ENCODE measurements at regions not wholly inside any gene's neighbourhood (a gene's known extent, or its start where the extent isn't known, plus 50 kb on each side); places are given as distances from the start of the nearest gene placed in this dataset.

DNA sequence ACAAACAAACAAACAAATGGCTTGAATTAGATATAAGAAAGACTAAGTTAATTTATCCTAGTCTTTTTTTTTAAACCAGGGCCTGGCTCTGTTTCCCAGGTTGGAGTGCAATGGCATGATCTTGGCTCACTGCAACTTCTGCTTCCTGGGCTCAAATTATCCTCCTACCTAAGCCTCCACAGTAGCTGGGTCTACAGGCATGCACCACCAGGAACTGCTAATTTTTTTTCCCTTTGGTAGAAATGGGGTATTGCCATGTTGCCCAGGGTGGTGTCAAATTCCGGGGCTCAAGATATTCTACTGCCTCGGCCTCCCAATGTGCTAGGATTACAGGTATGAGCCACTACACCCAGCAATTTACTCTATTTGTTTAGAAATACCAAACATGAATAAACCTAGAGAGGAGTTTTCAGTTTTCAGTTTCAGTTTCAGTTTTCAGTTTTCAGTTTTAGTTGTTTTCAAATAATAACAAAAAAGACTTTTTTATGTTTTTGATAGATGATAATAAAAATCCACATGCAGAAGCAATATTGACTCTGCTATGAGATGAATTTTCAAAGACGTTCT is 817.0 kb downstream of the FLRT2 start:
- H3K4me3 ChIP-seq (ENCODE audit: low read length), result no peak overlapping the region
- TF ChIP-seq, protein P1, sequence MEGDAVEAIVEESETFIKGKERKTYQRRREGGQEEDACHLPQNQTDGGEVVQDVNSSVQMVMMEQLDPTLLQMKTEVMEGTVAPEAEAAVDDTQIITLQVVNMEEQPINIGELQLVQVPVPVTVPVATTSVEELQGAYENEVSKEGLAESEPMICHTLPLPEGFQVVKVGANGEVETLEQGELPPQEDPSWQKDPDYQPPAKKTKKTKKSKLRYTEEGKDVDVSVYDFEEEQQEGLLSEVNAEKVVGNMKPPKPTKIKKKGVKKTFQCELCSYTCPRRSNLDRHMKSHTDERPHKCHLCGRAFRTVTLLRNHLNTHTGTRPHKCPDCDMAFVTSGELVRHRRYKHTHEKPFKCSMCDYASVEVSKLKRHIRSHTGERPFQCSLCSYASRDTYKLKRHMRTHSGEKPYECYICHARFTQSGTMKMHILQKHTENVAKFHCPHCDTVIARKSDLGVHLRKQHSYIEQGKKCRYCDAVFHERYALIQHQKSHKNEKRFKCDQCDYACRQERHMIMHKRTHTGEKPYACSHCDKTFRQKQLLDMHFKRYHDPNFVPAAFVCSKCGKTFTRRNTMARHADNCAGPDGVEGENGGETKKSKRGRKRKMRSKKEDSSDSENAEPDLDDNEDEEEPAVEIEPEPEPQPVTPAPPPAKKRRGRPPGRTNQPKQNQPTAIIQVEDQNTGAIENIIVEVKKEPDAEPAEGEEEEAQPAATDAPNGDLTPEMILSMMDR (IDR thresholded peaks at IDR 0.05; ENCODE audit: low read depth, low read length, poor library complexity, severe bottlenecking), result no peak
- TF ChIP-seq EZH2phosphoT487 (IDR thresholded peaks at IDR 0.05; ENCODE audit: borderline replicate concordance, low read length), result no peak
- H3K4me2 ChIP-seq (ENCODE audit: low read length), result no peak overlapping the region
- H4K20me1 ChIP-seq (ENCODE audit: control insufficient read depth, insufficient read depth, low read depth, low read length), result no peaks in the 10 kb centered on the region
- no peaks in the 10 kb centered on the region for H3K79me2 ChIP-seq (ENCODE audit: control insufficient read depth, low read length)
- no peaks in the 10 kb centered on the region for H3K36me3 ChIP-seq (ENCODE audit: control insufficient read depth, low read length)
- H3F3A ChIP-seq (ENCODE audit: control insufficient read depth, insufficient read depth), result no peaks in the 10 kb centered on the region
- no peak overlapping the region for H3K27ac ChIP-seq (ENCODE audit: low read depth, low read length)
- no peaks in the 10 kb centered on the region for H3K9me2 ChIP-seq (replicated peaks; ENCODE audit: control insufficient read depth, low read length)
- no peaks in the 10 kb centered on the region for H3K27me3 ChIP-seq (ENCODE audit: control insufficient read depth, low read length)
- H3K4me1 ChIP-seq (ENCODE audit: control insufficient read depth, low read length), result no peaks in the 10 kb centered on the region
- no peaks in the 10 kb centered on the region for H3K9me3 ChIP-seq (ENCODE audit: control insufficient read depth, insufficient read depth, low read length)

DNA sequence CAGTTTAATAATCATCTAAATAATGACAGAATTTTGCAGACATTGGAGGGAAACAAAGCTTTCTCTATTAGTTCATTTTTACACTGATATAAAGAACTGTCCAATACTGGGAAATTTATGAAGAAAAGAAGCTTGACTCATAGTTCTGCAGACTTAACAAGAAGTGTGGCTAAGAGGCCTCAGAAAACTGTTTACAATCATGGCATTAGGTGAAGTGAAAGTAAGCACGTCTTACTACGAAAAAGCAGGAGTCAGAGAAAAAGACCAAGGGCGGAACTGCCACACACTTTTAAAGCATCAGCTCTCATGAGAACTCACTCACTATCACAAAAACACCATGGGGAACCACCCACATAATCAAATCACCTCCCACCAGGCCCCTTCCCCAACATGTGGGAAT is 804.4 kb downstream of the FLRT2 start:
- no peaks in the 10 kb centered on the region for H3F3A ChIP-seq (ENCODE audit: control insufficient read depth, insufficient read depth)
- TF ChIP-seq, protein P1 (IDR thresholded peaks at IDR 0.05; ENCODE audit: low read depth, low read length, poor library complexity, severe bottlenecking), result no peak
- no peak for TF ChIP-seq EZH2phosphoT487 (IDR thresholded peaks at IDR 0.05; ENCODE audit: borderline replicate concordance, low read length)
- H3K4me2 ChIP-seq (ENCODE audit: low read length), result no peak overlapping the region
- H3K4me1 ChIP-seq (ENCODE audit: control insufficient read depth, low read length), result no peaks in the 10 kb centered on the region
- H3K9me3 ChIP-seq (ENCODE audit: control insufficient read depth, insufficient read depth, low read length), result no peaks in the 10 kb centered on the region
- H4K20me1 ChIP-seq (ENCODE audit: control insufficient read depth, insufficient read depth, low read depth, low read length), result no peaks in the 10 kb centered on the region
- H3K36me3 ChIP-seq (ENCODE audit: control insufficient read depth, low read length), result no peaks in the 10 kb centered on the region
- H3K27me3 ChIP-seq (ENCODE audit: control insufficient read depth, low read length), result no peaks in the 10 kb centered on the region
- no peaks in the 10 kb centered on the region for H3K79me2 ChIP-seq (ENCODE audit: control insufficient read depth, low read length)
- no peak overlapping the region for H3K4me3 ChIP-seq (ENCODE audit: low read length)
- H3K27ac ChIP-seq (ENCODE audit: low read depth, low read length), result no peak overlapping the region
- no peaks in the 10 kb centered on the region for H3K9me2 ChIP-seq (replicated peaks; ENCODE audit: control insufficient read depth, low read length)

DNA sequence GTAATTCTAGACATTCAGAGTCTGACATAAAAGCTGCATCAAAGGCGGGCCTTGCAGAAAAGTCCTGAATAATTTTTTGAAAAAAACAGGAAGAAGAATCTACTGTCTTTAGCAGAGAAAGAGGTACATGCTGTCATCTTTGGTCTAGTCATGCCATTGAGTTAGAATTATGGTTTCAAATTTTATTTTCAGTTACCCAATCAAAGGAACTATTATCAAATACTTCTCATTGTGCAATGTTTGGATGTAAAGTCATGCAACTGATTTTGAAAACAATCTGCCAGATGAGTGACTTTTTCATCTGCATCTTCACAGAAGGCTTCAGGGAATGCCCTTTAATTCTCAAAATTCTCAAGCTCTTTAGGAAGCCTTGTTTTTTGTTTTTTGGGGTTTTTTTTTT is 803.5 kb downstream of the FLRT2 start:
- no peak for TF ChIP-seq EZH2phosphoT487 (IDR thresholded peaks at IDR 0.05; ENCODE audit: borderline replicate concordance, low read length)
- TF ChIP-seq, protein P1 (IDR thresholded peaks at IDR 0.05; ENCODE audit: low read depth, low read length, poor library complexity, severe bottlenecking), result no peak
- no peak overlapping the region for H3K4me2 ChIP-seq (ENCODE audit: low read length)
- no peaks in the 10 kb centered on the region for H3K36me3 ChIP-seq (ENCODE audit: control insufficient read depth, low read length)
- H4K20me1 ChIP-seq (ENCODE audit: control insufficient read depth, insufficient read depth, low read depth, low read length), result no peaks in the 10 kb centered on the region
- H3K27ac ChIP-seq (ENCODE audit: low read depth, low read length), result no peak overlapping the region
- H3F3A ChIP-seq (ENCODE audit: control insufficient read depth, insufficient read depth), result no peaks in the 10 kb centered on the region
- H3K27me3 ChIP-seq (ENCODE audit: control insufficient read depth, low read length), result no peaks in the 10 kb centered on the region
- H3K9me3 ChIP-seq (ENCODE audit: control insufficient read depth, insufficient read depth, low read length), result no peaks in the 10 kb centered on the region
- no peaks in the 10 kb centered on the region for H3K4me1 ChIP-seq (ENCODE audit: control insufficient read depth, low read length)
- H3K79me2 ChIP-seq (ENCODE audit: control insufficient read depth, low read length), result no peaks in the 10 kb centered on the region
- no peaks in the 10 kb centered on the region for H3K9me2 ChIP-seq (replicated peaks; ENCODE audit: control insufficient read depth, low read length)
- no peak overlapping the region for H3K4me3 ChIP-seq (ENCODE audit: low read length)
